ENCODE measurements at regions not wholly inside any gene's neighbourhood (a gene's known extent, or its start where the extent isn't known, plus 50 kb on each side); places are given as distances from the start of the nearest gene placed in this dataset.
A peak's percentile ranks its signal among the peaks of the same experiment; 100 is the strongest.

- TF ChIP-seq AFF4 (CRISPR knock-in tag; IDR thresholded peaks at IDR 0.05) (no peak), ZNF79 (CRISPR knock-in tag; IDR thresholded peaks at IDR 0.05; ENCODE audit: low read depth) (no peak)
Measured at GRCh38 chr17:73982871-73983270, 220.6 kb upstream of the RPL38 start (continued).

GRCh38 chr17:73983621-73984400, 219.7 kb upstream of the RPL38 start:
- intact Hi-C loops (cut with micrococcal nuclease): no loop called here
- no peak overlapping the region for H3K4me3 ChIP-seq
- no peaks in the 10 kb centered on the region for H3K9me1 ChIP-seq (ENCODE audit: control insufficient read depth, insufficient read depth, low read length)
- WGBS (ENCODE audit: insufficient coverage, low coverage, missing lambda C conversion rate): 1% methylated on average over 14 of the region's 16 CpGs
- H3K4me2 ChIP-seq (ENCODE audit: insufficient read depth, low read length): no peak overlapping the region
- in situ Hi-C loops (cut with MboI): no loop called here
- no peak overlapping the region for H3K9ac ChIP-seq (ENCODE audit: insufficient read depth in 1 of 2, low read depth in 2 of 2, low read length in 2 of 2)
- H3K36me3 ChIP-seq (ENCODE audit: control insufficient read depth, insufficient read depth, low read length): no peaks in the 10 kb centered on the region
- no peaks in the 10 kb centered on the region for H3K4me1 ChIP-seq (replicated peaks in 1 of 2; ENCODE audit: control insufficient read depth in 2 of 2, insufficient read depth in 2 of 2, low read length in 2 of 2)
- no peaks in the 10 kb centered on the region for H4K20me1 ChIP-seq (replicated peaks; ENCODE audit: control insufficient read depth, insufficient read depth, low read length)
- no TSS peak for BruUV-seq (replicated peaks)
- CTCF ChIA-PET (ENCODE audit: low intra/inter-chr PET ratio): no interaction called here
- H3K9me3 ChIP-seq (replicated peaks; ENCODE audit: control insufficient read depth, insufficient read depth, low read depth, low read length): no peaks in the 10 kb centered on the region
- DNase-seq (ENCODE audit: extremely low read depth in 1 of 4, low spot score in 3 of 4): no peak
- POLR2A ChIA-PET: interaction anchor here (0.6 to 0.7 kb wide), 2 partner anchors 156 to 961 kb away, joined by 3 to 4 read pairs; no protein-coding TSS in a partner anchor
- no peak overlapping the region for H3K27ac ChIP-seq (ENCODE audit: extremely low read depth, low read depth, low read length)
- FAIRE-seq: no peak
- H3K79me2 ChIP-seq (ENCODE audit: control insufficient read depth, insufficient read depth, low read length): no peaks in the 10 kb centered on the region
- H3K27me3 ChIP-seq (ENCODE audit: control insufficient read depth in 2 of 2, insufficient read depth in 2 of 2, low read length in 2 of 2): peaks cover 9 to 40% of the 10 kb centered on the region in 2 experiments; a peak in 3 of 5 replicates
- no peak for ATAC-seq
- no peak overlapping the region for H2AFZ ChIP-seq (ENCODE audit: low read depth, low read length)
- no peak for TF ChIP-seq HDAC8 (tag; IDR thresholded peaks at IDR 0.05)
- peak in 1 of 2 experiments; percentile 42 for TF ChIP-seq E2F6 (IDR thresholded peaks at IDR 0.05; ENCODE audit: borderline replicate concordance in 1 of 2, extremely low read depth in 1 of 2, insufficient read depth in 1 of 2, insufficient read length in 1 of 2, low read depth in 1 of 2, low read length in 1 of 2, poor library complexity in 1 of 2, severe bottlenecking in 1 of 2)
